Eye (tissue), 1 donor: ENCODE measurements at regions not wholly inside any gene's neighbourhood (a gene's known extent, or its start where the extent isn't known, plus 50 kb on each side); places are given as distances from the start of the nearest gene placed in this dataset.

ENCODE experiments used
- DNase-seq: peaks from one replicate; pipeline ENCODE4 v3.0.0-alpha.2; 2015

DNA sequence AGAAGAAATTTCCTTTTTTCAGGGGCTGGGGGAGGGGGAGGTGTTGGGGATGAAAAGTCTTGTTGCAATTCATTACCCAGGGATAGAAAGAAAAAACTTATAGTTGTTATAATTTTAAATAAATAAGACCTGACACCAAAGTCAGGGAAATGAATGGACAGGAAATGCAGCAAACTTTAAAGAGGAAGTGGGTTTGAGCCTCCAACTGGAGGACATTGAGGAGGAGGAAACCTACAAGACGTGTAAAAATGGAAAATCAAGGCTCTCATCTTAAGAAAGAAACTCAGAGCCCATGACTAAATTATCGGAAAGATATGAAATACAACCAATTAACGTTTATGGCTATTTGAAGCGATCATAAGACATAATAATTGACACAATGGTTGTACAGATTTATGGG, 54.4 kb downstream of the NIBAN1 start:
- no peak for DNase-seq

DNA sequence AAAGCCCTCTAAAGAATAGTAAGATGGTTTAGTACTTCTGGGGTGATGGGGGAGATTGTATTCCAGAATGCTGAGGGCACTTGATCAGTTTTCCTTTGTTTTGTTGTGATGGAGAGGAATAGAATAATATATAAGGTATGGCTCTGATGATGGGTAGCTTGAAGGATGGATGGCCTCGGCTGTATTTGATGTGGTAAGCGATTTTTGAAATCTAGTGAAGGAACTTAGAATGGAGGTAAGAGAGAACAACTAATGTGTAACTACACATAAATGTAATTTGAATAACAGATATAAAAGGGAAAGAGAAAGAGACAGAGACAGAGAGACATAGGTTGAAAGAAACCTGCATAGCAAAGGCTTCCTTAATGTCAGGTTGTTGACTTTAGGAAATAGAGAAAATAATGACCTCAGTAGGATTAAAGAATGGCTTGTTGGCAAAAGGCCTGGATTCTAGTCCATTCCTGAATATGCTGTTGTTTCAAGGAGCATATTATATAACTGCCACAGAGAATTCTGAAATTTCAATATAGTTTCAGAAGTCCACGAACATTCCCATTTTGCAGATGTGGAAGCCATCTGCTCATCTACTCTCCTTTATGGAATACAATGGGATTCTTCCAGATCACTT, 58.7 kb downstream of the NIBAN1 start:
- DNase-seq: no peak

DNA sequence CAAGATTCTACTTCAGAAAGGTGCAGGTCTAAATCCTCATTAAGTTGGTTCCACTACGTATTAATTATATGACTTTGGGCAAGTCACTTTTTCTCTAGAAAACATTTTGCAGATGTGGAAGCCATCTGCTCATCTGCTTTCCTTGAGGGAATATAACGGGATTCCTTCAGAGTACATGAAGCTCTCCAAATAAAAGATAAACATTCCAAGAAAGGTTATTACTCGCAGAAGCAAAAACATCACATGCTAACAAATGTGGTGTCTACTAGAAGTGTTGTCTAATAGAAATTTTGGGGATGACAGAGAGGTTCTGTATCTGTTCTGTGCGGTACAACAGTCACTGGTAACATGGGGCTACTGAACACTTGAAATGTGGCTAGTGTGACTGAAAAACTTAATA, 60.2 kb downstream of the NIBAN1 start:
- no peak for DNase-seq

DNA sequence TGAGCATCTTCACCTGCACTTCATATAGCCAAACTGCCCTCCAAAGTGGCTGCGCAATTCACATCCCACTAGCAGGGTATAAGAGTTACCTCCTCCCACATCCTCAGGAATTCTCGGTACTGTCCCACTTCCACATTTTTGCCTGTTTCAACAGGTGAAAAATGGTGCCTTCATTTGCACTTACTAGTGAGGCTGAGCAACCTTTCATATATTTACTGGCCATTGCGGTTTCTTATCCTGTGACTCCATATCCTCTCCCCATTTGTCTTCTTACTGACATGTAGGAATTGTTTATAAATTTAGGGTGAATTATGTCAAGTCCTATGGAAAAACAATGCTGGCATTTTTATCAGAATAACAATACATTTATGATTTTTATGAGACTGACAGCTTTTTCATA, 61.9 kb downstream of the NIBAN1 start:
- DNase-seq: no peak

DNA sequence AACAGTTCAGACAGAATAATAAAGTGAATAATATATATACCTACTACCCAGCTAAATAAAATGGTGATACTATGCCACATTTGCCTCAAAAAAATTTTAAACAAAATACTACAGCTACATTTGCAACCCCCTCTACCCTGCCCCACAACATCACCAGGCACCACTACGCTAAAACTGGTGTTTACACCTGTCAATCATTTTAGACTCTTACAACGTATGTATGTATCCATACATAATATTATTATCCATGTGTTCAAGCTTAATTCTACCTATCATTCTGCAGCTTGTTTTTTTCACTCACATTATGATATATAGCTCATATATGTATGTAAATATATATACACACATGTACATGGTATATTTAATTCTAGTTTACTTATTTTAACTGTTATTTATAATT, 62.5 kb downstream of the NIBAN1 start:
- no peak for DNase-seq

DNA sequence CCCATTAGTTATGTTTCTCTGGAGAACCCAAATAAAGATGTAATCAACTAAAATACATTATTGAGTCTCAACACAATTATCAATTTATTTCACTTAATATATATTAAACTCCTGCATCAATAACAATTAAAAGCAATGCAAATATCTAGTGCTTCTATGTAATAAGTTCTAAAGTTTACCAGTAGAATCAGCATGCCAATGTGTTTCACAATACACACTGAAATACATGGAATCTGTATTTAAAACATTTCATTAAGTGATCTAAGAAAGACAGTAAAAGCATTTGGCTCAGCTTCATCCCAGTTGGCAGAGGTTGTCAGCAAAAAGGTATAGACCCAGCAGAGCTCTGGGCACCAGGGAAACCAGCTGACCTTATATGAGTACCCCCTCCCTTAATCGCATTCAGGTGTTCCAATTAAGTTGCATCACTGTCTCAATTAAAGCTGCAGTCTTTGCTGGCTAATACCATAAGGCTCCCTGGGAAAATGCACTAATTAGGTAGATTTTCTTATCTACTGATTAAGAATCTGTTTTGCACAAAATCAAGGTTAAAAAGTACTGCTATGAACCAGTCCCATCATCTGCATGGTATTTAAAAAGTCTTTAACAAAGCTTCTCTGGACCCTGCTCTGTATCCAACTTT, 63.1 kb downstream of the NIBAN1 start:
- DNase-seq: no peak

DNA sequence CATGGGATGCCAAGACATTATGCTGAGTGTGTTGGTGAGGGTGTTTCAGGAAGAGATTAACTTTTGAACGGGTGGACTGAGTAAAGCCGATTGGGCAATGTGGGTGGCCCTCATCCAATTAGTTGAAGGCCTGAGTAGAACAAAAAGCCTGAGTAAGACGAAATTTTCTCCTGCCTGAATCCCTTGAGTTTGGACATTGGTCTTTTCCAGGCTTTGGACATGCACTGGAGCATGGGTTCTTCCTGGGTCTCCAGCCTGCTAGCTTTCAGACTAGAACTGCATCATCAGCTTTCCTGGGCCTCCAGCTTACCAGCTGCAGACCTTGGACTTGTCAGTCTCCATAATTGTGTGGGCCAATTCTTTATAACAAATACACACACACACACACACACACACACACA, 63.6 kb downstream of the NIBAN1 start:
- peak; percentile 34 for DNase-seq

DNA sequence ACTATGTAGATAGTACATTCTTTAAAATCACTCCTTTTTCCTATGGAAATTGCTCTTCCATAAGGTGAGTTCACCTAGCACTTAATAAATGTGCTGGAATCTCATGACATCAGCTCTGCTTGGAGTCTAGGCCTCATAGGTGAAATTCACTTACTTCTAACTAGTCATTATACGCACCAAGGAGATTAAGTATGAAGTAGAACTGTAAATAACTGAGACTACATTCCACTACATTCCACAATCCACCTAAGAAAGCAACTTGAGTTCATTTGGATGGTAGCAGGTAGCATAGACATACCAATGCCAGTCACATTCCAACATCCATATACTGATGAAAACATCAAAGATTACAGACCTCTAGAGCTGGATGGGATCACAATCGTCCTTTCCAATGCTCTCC, 64.3 kb downstream of the NIBAN1 start:
- no peak for DNase-seq

DNA sequence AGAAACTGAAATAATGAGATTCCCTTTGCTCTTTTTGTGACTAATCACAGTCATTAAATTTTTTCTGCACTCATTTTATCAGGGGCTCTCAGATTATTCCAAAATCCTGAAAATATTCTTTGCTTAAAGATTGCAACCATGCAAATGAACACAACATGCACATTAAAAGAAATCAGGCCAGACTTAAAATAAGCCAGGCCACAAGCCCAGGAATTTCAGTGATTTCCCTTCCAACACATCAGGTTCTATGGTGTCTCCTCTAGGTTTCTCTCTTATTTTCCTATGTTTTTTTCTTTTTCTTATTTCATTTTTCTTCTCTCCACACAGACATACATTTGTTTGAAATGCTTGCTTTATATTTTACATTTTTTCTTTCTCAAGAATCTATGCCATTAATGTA, 65.3 kb downstream of the NIBAN1 start:
- DNase-seq: no peak

DNA sequence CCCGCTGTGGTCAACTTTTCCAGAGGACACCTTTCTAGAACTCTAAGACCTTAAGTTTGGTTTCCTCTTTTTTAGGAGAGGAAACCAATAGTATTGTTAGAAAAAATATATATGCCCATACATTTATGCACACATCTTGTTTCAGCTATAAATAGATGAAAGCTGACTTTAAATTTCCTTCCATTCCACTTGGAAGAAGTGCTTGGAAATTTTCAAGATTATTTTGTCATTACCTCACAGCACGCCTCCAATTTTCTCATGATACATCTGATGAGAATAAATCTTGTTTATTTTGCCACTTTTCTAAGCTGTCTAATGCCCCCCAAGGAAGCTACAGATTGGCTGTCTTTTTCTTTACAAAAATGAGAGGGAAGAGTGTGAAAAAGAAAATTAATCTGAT, 65.8 kb downstream of the NIBAN1 start:
- DNase-seq: no peak

DNA sequence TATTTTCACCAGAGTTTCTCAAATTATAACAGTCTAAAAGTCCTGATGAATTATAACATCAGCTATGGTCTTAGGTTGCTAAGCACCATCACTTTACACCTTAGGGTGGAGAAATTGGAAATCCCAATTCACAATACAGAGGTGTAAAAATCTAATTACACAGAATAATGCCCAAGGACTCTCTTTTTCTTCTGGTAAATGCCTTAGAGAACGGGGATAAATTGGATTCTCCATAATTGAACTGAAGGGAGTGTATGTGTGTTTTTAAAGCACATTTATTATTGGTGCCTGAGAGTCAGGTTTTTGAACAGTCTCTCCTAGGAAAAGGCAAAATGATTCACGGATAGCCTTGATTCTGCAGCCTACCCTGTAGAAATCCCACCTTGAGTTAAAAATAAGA, 66.8 kb downstream of the NIBAN1 start:
- no peak for DNase-seq

DNA sequence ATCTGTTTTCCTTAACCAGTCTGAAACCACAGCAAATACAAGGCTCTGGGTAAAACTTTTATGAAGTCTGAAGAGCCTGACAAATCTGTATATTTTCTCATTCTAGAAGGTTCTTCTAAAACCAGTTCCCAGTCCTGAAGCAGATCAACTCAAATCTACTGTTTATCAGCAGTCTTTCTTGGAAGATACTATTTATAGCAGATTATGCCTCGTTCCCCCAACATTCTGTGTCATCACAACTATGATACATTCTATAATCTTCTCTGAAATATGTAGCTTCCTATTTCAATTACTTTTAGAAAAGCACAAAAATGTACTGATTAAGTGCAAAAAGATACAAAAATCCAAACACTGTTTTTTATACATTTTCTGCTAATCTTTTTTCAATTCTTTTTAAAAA, 67.5 kb downstream of the NIBAN1 start:
- no peak for DNase-seq

DNA sequence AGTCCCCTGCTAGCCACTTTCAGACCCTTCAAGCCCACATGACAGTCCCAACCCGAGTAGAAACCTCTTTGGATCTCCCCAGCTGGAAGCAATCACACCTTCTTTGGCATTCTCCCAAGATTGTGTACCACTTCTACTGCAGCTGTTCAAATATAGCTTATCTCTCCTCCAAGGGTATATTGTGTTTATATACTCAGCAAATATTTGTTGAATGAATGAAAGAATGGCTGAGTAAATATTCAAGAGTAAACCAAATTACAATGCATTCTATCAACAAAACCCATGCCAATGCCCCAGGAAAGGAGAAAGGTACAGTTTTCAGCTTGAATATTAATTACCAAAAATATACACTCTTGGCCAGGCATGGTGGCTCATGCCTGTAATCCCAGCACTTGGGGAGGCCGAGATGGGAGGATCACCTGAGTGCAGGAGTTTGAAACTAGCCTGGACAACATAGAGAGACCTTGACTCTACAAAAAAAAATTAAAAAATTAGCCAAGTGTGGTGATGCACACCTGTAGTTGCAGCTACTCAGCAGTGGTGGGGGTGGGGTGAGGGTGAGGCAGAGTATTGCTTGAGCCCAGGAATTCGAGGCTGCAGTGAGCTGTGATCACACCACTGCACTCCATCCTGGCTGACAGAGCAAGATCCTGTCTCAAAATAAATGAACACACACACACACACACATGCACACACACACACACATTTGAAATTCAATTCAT, 68.5 kb downstream of the NIBAN1 start:
- DNase-seq: no peak

DNA sequence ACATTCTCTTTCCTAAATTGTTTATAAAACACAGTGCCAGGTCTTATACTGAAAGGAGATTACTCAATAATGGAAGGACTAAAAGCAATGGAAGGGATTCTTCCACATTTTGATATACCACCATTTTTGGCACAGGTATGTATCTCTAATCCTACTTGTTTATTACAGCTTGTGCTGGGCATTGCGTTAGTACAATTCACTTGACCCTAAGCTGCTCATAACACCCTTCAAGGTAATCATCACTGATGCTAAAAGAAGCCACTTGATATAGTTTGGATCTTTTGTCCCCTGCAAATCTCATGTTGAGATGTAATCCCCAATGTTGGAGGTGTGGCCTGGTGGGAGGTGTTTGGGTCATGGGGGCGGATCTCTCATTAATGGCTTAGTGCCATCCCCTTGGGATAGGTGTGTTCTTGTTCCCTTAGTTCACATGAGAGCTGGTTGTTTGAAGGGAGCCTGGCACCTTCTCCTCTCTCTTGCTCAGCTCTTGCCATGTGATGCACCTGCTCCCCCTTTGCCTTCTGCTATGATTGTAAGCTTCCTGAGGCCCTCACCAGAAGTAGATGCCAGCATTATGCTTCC, 71.1 kb downstream of the NIBAN1 start:
- no peak for DNase-seq

DNA sequence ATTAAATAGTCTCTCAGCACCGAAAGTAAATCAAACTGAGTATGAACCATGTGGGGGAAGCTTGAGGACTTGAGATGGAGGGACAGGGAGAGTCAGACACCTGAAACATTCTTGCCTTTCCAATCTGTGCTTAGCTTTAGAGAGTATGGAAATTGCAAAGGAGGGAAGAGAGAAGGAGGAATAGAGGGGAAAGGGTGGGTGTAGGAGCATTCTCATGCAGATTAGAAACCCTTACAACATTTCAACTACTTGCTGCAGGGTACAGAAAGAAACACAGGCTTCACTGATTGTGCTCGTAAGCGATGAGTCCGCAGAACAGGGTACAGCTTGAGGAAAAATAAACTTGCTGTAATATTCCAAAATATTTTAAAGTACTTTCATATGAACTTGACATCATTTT, 73.8 kb downstream of the NIBAN1 start:
- no peak for DNase-seq

DNA sequence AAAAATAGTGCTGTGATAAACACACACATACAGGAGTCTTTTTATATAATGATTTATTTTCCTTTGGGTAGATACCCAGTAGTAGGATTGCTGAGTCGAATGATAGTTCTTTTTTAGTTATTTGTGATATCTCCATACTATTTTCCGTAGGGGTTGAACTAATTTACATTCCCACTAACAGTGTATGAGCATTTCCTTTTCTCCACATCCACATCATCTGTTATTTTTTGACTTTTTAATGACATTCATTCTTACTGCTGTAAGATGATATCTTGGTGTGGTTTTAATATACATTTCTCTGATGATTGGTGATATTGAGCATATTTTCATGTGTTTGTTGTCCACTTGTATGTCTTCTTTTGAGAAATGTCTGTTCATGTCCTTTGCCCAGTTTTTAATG, 78.3 kb downstream of the NIBAN1 start:
- DNase-seq: no peak

DNA sequence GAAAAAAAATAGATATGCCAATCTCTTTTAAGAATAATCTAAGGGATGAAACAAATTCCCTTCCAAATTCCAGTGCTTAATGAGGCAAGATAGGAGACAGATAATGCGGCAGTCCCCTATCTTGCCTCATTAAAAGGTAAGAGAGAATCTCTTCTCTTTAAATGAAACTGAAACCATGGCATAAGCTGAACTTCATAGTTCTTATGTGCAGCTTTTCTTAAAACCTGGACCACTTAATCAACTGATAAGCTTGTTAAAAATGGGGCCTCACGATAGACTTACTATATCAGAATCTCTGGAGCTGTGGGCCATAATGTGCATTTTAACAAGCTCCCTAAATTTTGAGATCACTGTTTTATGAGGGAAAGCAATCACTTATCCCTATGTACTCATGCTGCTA, 79.2 kb downstream of the NIBAN1 start:
- DNase-seq: no peak

DNA sequence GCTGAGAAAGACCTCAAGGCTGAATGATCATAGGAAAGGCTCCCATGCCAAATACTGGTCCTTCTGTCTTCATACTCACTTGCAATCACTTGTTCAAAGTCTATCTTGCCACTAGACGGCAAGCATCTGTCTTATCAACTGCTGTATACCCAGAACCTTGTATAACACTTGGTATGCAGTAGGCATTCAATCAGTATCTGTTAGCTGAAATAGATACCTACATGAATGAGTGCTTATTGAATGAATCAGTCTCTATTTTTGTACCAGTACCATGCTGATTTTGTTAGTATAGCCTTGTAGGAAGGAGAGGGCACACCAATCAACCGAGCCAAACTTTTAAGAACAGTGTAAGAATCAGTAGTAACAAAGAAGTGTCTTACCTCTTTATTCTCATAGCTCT, 80.6 kb downstream of the NIBAN1 start:
- DNase-seq: no peak

DNA sequence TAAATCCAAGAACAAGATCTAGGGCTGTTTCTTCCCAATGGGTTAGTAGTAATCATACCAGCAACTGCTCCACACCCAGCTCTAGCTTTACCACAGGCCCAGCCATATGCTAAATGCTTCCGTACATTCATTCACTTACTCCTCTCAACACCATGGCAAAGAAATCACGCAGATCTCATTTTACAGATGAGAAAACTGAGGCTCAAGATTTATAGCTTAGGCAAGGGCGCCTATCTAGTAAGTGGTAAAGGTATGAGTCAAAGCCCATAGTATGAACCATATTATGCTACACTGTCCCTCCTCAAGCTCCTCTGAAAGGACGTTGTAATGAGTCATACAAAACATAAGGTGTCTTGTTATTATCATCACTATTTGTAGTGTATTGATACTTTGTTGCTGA, 82.2 kb downstream of the NIBAN1 start:
- no peak for DNase-seq

DNA sequence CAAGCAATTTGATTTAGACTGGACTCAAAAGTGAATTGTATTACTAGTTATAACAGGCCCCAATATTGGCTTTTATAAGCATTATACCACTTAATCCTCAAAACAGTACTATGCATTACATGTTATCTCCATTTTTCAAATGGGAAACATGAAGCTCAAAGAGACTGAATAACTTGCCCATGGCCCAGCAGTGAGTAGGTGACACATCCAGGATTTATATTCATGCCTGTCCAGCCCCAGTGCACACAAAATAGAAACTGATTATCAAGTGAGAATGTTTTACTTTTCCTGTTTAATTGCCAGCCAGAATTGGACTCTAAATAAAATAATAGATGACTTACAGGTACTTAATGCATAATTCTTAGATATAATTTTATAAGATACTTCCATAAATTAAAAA, 82.9 kb downstream of the NIBAN1 start:
- no peak for DNase-seq

DNA sequence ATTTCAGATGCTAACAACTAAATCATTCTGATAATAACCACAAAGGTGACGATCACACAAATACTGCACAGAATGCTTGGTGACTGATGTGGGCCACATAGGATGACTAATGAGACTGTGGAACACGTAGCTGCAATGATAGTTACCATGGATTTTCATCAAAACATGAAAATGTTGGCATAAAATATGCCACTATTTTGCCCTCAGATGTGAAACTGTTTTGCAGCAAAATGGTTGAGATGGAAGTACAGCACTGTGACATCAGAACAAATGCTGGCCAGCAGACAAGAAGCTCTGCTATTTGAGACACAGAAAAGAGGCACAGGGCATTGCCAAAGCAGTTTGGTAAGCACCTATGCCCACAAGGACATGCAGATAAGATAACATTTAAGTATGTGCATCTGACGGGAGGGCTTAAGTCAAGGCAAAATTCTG, 83.8 kb downstream of the NIBAN1 start:
- DNase-seq: no peak

DNA sequence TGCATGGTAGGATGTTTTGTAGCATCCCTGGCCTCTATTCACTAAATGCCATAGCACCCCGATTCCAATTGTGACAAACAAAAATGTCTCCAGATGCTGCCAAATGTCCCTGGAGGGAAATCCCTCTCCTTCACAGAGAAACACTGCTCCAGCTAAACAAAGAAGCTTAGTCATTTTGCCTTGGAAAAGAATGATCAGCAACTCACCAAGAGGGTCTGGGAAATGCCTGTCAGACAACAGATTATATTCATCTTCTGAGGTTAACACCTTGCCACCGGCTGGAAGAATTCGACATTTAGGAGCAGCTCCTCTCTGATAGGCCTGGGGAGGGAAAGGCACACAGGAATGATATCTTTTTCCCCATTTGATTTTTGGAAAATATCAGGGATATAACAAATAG, 84.4 kb downstream of the NIBAN1 start:
- DNase-seq: no peak

DNA sequence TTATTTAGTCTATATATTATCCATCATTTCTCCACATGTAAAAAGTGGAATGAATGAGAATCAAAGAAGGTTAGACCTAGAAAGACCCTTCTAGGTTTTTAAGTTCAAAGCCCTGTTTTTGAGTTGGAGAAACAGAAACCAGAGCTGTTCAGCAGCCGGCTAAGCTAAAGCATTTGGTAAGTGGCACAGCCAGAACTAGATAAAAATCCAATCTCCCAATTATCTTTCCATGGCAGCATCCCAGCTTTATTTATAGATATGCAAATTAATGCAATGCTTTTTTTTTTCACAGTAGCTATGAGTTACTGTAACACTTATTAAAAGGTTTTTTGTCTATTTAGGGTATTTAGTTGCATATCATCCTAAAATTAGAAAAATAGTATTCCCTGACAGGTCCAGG, 85.1 kb downstream of the NIBAN1 start:
- no peak for DNase-seq

DNA sequence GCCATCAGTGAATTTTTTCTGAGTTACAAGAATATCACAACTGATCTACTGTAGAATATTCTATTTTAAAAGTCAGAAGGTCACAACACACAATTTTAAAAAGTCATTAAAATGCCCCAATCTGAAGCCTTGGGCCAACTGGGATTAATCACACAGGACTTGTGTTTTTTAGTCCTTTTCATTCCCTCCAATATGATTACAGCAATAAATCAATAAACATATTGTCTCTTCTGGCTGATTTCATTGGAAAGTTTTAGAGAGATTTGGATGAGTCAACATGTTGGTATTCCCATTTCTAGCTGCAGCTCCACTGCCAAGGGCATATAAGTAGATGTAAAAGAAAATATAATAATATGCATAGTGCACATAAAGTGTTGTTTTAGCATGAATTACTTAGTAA, 85.8 kb downstream of the NIBAN1 start:
- peak; percentile 18 for DNase-seq
